IMR-90 (cell line): ENCODE measurements at regions not wholly inside any gene's neighbourhood (a gene's known extent, or its start where the extent isn't known, plus 50 kb on each side); places are given as distances from the start of the nearest gene placed in this dataset.

Experiments used
- ATAC-seq: fragments of 200-7000 bp; cut with Tn5 transposase; 2 replicates; pipeline ENCODE4 v1.9.1; 2020; ENCODE audit warnings: low read depth, mild to moderate bottlenecking, moderate library complexity
- BruUV-seq: library from RNA; stranded (reverse); fragments of 400-500 nt; replicated peaks from 2 replicates; lab custom pipeline; 2021; lab: Mats Ljungman, UMichigan
- CTCF ChIA-PET: fragments of 300-600 bp; formaldehyde crosslinking; extraction: SDS; loops from one replicate; lab custom pipeline; 2021; ENCODE audit warnings: antibody characterized with exemption; lab: Yijun Ruan, JAX
- POLR2A ChIA-PET: fragments of 300-600 bp; sonication (Branson Sonifier 250); formaldehyde crosslinking; loops from one replicate; lab custom pipeline; 2022; ENCODE audit warnings: antibody characterized with exemption; ENCODE audit not compliant: unreplicated experiment; lab: Charles Lee
- DNase-seq: peaks from one replicate; pipeline ENCODE4 v3.0.0; 2013
- H2AFZ ChIP-seq: replicated peaks from 2 replicates; pipeline ENCODE3; 2013; ENCODE audit warnings: low read length, mild to moderate bottlenecking; ENCODE audit not compliant: poor library complexity
- H2AK5ac ChIP-seq: 2 replicates; pipeline ENCODE4 v1.6.1; 2013; ENCODE audit warnings: low read depth, low read length, inconsistent platforms
- H2AK9ac ChIP-seq: replicated peaks from 2 replicates; pipeline ENCODE3; 2013; ENCODE audit warnings: mild to moderate bottlenecking, low read depth, low read length, moderate library complexity; ENCODE audit not compliant: poor library complexity
- H2BK120ac ChIP-seq: 2 replicates; pipeline ENCODE4 v1.6.1; 2013; ENCODE audit warnings: low read depth, low read length, inconsistent platforms
- H2BK15ac ChIP-seq: 3 replicates; pipeline ENCODE4 v1.6.1; 2013; ENCODE audit warnings: low read depth, low read length, inconsistent platforms
- H2BK20ac ChIP-seq: 2 replicates; pipeline ENCODE4 v1.6.1; 2013; ENCODE audit warnings: low read depth, mild to moderate bottlenecking, inconsistent platforms, low read length, moderate library complexity
- H2BK5ac ChIP-seq: 2 replicates; pipeline ENCODE4 v1.6.1; 2013; ENCODE audit warnings: mild to moderate bottlenecking, low read depth, low read length, inconsistent platforms; ENCODE audit not compliant: poor library complexity, severe bottlenecking
- H3K14ac ChIP-seq: replicated peaks from 2 replicates; pipeline ENCODE4 v1.6.1; 2013; ENCODE audit warnings: low read depth, low read length, inconsistent platforms
- H3K18ac ChIP-seq: 2 replicates; pipeline ENCODE4 v1.6.1; 2013; ENCODE audit warnings: low read depth, low read length, control low read depth
- H3K23ac ChIP-seq: 2 replicates; pipeline ENCODE4 v1.6.1; 2013; ENCODE audit warnings: low read depth, low read length, inconsistent platforms
- H3K27ac ChIP-seq: 2 replicates; pipeline ENCODE4 v1.5.1; 2013; ENCODE audit warnings: mild to moderate bottlenecking, control low read depth, low read length; ENCODE audit not compliant: insufficient read depth
- H3K27me3 ChIP-seq: 2 replicates; pipeline ENCODE4 v1.6.1; 2013; ENCODE audit warnings: low read length; ENCODE audit not compliant: control insufficient read depth, insufficient read depth
- H3K36me3 ChIP-seq: 2 replicates; pipeline ENCODE4 v1.6.1; 2013; ENCODE audit warnings: low read length, mixed read lengths; ENCODE audit not compliant: control insufficient read depth, insufficient read depth
- H3K4ac ChIP-seq: 2 replicates; pipeline ENCODE4 v1.6.1; 2013; ENCODE audit warnings: low read depth, low read length, inconsistent platforms
- H3K4me1 ChIP-seq: 2 replicates; pipeline ENCODE4 v1.6.1; 2013; ENCODE audit warnings: low read length, mixed read lengths; ENCODE audit not compliant: control insufficient read depth, insufficient read depth
- H3K4me2 ChIP-seq: 2 replicates; pipeline ENCODE4 v1.6.1; 2013; ENCODE audit warnings: low read depth, mild to moderate bottlenecking, control low read depth, low read length, moderate library complexity
- H3K4me3 ChIP-seq: 2 replicates; pipeline ENCODE4 v1.5.1; 2013; ENCODE audit warnings: low read depth, mild to moderate bottlenecking, control low read depth, low read length, moderate library complexity; ENCODE audit not compliant: insufficient read depth
- H3K56ac ChIP-seq: 2 replicates; pipeline ENCODE4 v1.6.1; 2013; ENCODE audit warnings: low read length, inconsistent platforms; ENCODE audit not compliant: insufficient read depth; ENCODE audit errors: extremely low read depth
- H3K79me1 ChIP-seq, 2 experiments: 2 replicates each; pipeline ENCODE4 v1.6.1; 2013; ENCODE audit warnings: low read length in 2 of 2, inconsistent platforms in 1 of 2, low read depth in 1 of 2
- H3K9ac ChIP-seq: 2 replicates; pipeline ENCODE4 v1.6.1; 2013; ENCODE audit warnings: low read depth, low read length, control low read depth
- H3K9me1 ChIP-seq: 2 replicates; pipeline ENCODE4 v1.6.1; 2013; ENCODE audit warnings: low read length, inconsistent platforms; ENCODE audit not compliant: insufficient read depth
- H3K9me3 ChIP-seq: 2 replicates; pipeline ENCODE4 v1.6.1; 2013; ENCODE audit warnings: low read length; ENCODE audit not compliant: control insufficient read depth, insufficient read depth
- H4K20me1 ChIP-seq: 2 replicates; pipeline ENCODE4 v1.6.1; 2013; ENCODE audit warnings: low read length, inconsistent platforms; ENCODE audit not compliant: insufficient read depth
- H4K5ac ChIP-seq: 2 replicates; pipeline ENCODE4 v1.6.1; 2013; ENCODE audit warnings: mild to moderate bottlenecking, low read depth, low read length, control low read depth
- H4K8ac ChIP-seq, 2 experiments: 2 replicates each; pipeline ENCODE4 v1.6.1; 2013; ENCODE audit warnings: low read depth in 2 of 2, low read length in 2 of 2, control low read depth in 1 of 2, inconsistent platforms in 1 of 2
- H4K91ac ChIP-seq: 2 replicates; pipeline ENCODE4 v1.6.1; 2013; ENCODE audit warnings: low read depth, low read length, inconsistent platforms; ENCODE audit not compliant: insufficient read depth
- CEBPB ChIP-seq: IDR thresholded peaks from 2 replicates; pipeline ENCODE4 v1.6.1; 2012; ENCODE audit warnings: low read depth, low read length, improper control_type of control experiment
- ELK1 ChIP-seq: fragments of 150-350 bp; IDR thresholded peaks from 2 replicates; pipeline ENCODE4 v1.6.1; 2016; ENCODE audit warnings: low read depth, mild to moderate bottlenecking, low read length, moderate library complexity, borderline replicate concordance
- MAZ ChIP-seq: IDR thresholded peaks from 2 replicates; pipeline ENCODE4 v1.6.1; 2012; ENCODE audit warnings: low read depth, mild to moderate bottlenecking, low read length, improper control_type of control experiment, moderate library complexity, borderline replicate concordance
- SMC3 ChIP-seq: fragments of 150-350 bp; IDR thresholded peaks from 2 replicates; pipeline ENCODE4 v1.6.1; 2016; ENCODE audit warnings: low read depth, mild to moderate bottlenecking, antibody characterized with exemption, low read length, moderate library complexity
- WGBS, 2 experiments: methylation state at CpG; one replicate each; pipeline versions ENCODE4 v1.1.5 to v1.1.7; 2013; ENCODE audit warnings: missing lambda C conversion rate in 2 of 2; ENCODE audit not compliant: insufficient read length in 1 of 2; ENCODE audit errors: extremely low coverage in 2 of 2; 5-methylcytosine and 5-hydroxymethylcytosine counted together
- dilution Hi-C: fragments of 300-500 bp; cut with HindIII; formaldehyde crosslinking; loops from one replicate; pipeline ENCODE4 v1.14.3; 2018; ENCODE audit warnings: low sequenced_read_pairs; ENCODE audit not compliant: unreplicated experiment
- in situ Hi-C: fragments of 300-500 bp; cut with MboI; formaldehyde crosslinking; loops from 3 replicates; pipeline ENCODE4 v1.14.3; 2019; ENCODE audit warnings: low sequenced_read_pairs, inconsistent platforms, mixed read lengths
- intact Hi-C: fragments of 100-400 bp; cut with micrococcal nuclease; formaldehyde crosslinking; loops from 2 replicates; pipeline ENCODE4 v1.10.0; 2022

DNA sequence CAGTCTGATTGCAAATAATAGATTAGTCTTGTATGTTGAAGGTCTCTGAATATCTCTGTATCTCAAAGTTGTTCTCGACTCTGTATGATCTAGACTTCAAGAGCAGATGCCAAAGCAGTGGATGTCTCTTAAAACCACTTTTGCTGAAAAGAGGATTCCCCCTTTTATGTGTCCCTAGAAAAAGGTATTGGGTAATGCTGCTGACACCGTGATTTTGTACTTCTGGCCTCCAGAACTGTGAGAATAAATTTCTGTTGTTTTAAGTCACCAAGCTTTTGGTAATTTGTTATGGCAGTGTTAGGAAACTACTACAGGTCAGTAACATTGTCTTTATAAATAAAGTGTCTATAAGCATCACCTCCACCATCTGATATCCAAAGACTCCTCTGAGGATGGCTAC lies 85.3 kb upstream of the PIK3R1 start:
- no peak overlapping the region for H3K4ac ChIP-seq
- peaks cover 3% of the 10 kb centered on the region; the same call in 1 of the 2 replicates for H3K9me1 ChIP-seq
- ChIA-PET POLR2A (no interaction called here), CTCF (no interaction called here)
- H3K23ac ChIP-seq, result no peak overlapping the region
- no peak overlapping the region for H4K91ac ChIP-seq
- H2BK15ac ChIP-seq, result no peak overlapping the region
- H2AFZ ChIP-seq, result no peak overlapping the region
- no peaks in the 10 kb centered on the region for H3K9me3 ChIP-seq
- H3K27ac ChIP-seq, result no peak overlapping the region
- H2BK5ac ChIP-seq, result no peak overlapping the region
- DNase-seq (no peak), ATAC-seq (no peak)
- H3K14ac ChIP-seq, result no peak overlapping the region
- no peaks in the 10 kb centered on the region for H4K20me1 ChIP-seq
- no peak overlapping the region for H2AK5ac ChIP-seq
- H3K9ac ChIP-seq, result no peak overlapping the region
- H3K4me1 ChIP-seq, result peaks cover 7% of the 10 kb centered on the region; the same call in 1 of the 2 replicates
- WGBS, 2 experiments, result no CpG with 5 or more reads among the region's 2 CpGs
- no peaks in the 10 kb centered on the region for H3K27me3 ChIP-seq
- H3K18ac ChIP-seq, result no peak overlapping the region
- no peaks in the 10 kb centered on the region for H3K36me3 ChIP-seq
- no peak overlapping the region for H4K5ac ChIP-seq
- no peak overlapping the region for H2BK20ac ChIP-seq
- BruUV-seq, result no TSS peak
- no peak overlapping the region for H2BK120ac ChIP-seq
- H3K4me2 ChIP-seq, result no peak overlapping the region
- no peak overlapping the region for H3K4me3 ChIP-seq
- no peak overlapping the region for H4K8ac ChIP-seq
- H2AK9ac ChIP-seq, result no peak overlapping the region
- intact Hi-C loops, result no loop called here
- in situ Hi-C loops, result no loop called here
- no peak for TF ChIP-seq CEBPB
- no peak for TF ChIP-seq ELK1
- TF ChIP-seq SMC3, result no peak
- TF ChIP-seq MAZ, result no peak
- no peaks in the 10 kb centered on the region for H3K79me1 ChIP-seq
- no peak overlapping the region for H3K56ac ChIP-seq
- dilution Hi-C loops, result no loop called here
